ENCODE measurements at regions not wholly inside any gene's neighbourhood (a gene's known extent, or its start where the extent isn't known, plus 50 kb on each side); places are given as distances from the start of the nearest gene placed in this dataset.

DNA sequence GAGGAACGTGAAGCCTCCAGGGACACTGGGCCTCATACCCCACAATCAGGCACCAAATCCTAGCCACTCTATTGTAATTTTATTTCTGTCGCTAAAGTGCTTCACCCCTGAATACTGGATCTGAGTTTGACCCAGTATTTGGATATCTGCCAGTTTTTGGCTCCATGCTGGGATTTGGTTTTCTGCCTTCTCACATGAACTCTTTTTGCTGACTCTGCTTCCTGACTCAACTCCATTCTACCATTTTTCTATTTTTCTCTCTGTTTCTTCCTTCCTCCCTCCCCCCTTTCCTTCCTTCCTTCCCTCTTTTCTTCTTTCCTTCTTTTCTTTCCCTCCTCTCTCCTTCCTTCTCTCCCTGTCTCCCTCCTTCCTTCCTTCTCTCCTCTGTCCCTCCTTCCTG lies 151.3 kb upstream of the GJB5 start:
- no peak for DNase-seq (ENCODE audit: low read depth)

DNA sequence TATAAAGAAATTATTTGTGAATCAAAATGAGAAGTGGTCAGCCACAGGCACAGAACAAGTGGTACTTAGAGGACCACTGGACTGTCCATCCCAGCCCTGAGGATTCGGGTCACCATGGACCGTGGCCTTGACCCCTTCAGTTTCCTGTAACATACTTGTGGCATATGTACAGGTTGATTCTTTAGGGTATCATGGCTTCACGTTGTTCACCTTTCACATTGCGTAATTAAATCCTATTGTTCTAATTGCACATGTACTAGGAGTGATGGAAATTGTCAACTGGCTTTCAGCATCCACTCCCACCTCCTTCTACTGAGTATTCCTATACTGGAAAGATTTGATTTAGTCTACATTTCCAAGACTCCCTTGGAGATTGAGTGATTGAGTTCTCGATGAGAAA lies 148.3 kb upstream of the GJB5 start:
- DNase-seq (ENCODE audit: low read depth), result no peak

DNA sequence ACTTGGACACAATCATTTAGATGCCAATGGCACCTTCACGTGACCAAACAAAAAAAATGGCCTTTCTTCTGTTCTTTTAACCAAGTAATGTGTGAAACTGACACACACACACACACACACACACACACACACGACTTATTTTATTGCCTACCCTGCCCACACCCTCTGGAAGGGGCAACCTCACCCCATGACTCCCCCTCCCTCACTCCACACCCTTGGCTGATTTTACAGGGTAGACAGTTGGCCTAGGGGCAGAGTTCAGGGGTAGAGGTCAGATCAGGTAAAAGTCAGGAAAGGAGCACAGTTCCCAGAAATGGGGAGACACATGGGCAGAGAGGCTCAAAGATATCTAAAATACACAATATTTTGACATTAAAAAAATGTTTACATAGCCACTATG lies 144.8 kb upstream of the GJB5 start:
- no peak for DNase-seq (ENCODE audit: low read depth)

DNA sequence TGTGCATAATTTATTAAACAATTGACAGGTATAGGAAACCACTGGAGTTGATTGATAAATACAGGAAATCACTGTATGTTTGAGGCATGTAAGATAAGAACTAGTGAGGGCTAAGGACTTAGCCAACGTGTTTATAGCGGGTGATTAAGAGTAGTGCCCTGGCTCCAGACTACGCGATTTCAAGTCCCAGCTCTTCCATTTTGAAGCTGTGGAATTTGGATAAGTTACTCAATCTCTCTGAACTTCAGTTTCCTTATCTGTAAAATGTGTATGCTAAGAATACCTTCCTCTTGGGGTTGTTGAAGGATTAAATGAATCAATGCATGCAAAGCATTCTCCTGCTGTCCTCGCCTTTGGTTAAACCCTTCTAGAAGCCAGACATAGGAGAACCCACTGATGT lies 143.3 kb upstream of the GJB5 start:
- DNase-seq (ENCODE audit: low read depth), result no peak

DNA sequence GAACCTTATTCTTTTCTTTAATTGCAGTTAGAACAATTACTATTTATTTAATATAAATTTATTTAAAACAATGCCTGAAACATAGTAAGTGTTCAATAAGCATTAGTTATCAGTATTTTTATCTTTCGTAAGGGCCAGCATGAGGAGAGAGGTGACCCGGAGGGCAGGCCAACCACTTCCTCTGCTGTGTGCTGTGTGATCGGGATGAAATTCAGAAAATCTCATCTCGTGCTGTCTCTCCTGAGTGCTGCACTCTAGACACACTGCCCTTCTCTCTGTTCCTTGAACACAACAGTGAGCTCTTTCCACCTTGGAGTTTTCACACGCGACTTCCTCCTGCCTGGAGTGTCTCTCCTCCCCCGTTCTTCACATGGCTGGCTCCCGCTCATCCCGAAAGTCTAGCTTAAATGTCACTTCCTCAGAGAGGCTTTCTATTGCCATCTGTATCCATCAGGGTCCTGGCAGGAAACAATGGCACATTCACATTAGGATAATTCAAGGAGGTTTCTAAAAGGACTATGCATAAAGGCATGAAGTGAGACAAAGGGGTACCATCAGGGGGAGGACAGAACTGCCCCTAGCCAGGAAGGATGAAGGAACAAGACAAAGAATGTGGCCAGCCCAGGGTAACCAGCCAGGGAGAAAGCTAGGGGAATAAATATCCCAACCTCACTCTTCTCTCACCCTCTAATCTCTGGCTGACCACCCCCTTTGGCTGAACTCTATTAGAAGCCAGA lies 142.6 kb upstream of the GJB5 start:
- no peak for DNase-seq (ENCODE audit: low read depth)

DNA sequence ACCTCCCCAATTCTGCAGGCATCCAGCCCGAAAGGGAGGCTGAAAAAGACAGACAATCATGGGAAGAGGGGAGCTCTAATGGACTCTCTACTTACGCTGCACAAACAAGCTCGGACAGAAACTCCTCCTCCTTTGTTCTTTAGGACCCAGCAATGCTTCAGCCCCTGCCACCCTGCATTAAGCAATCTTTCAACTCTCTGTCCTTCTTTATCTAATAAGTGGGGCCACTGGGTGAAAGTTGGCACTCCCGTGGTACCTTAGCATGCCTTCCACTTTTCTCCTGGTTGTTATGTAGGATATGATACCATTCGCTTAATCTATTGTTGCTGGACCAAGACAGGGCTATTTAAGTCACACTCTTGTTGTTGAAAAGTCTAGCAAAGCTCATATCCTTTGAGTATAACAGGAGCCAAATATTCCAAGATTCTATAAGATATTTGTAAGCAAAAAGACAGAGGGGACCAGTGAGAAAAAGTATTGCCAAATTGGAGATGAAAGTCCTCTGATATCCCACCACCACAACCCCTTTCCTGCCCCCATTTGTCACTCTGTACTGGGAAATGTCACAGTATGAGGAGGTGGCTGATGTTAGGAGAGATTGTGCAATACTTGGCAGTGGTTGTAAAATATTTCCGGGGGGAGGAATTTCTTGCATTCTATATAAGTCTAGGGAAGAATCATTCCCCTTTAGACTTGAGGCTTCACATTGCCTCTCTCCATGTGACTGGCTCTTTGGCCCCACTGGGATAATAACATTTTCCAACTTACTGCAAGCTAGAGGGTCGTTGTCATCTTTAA lies 137.3 kb upstream of the GJB5 start:
- DNase-seq (ENCODE audit: low read depth), result no peak

DNA sequence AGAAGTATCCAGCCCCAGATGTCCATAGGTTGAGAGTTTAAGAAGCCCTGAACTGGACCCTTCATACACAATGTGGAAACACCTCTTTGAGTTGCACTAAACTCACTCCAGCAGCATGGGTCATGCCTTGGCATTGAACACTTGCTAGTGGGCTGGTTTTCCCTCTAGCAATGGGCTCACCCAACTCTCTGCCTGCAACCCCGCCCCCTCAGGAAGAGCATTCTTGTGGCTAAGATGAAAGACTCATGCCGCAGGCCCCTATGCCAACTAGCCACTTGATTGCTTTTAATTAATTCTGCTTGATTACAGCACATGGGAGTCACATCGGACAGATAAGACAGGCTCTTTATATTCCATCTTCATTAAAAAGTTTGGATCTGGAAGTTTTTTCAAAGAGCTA lies 136.5 kb upstream of the GJB5 start:
- no peak for DNase-seq (ENCODE audit: low read depth)

DNA sequence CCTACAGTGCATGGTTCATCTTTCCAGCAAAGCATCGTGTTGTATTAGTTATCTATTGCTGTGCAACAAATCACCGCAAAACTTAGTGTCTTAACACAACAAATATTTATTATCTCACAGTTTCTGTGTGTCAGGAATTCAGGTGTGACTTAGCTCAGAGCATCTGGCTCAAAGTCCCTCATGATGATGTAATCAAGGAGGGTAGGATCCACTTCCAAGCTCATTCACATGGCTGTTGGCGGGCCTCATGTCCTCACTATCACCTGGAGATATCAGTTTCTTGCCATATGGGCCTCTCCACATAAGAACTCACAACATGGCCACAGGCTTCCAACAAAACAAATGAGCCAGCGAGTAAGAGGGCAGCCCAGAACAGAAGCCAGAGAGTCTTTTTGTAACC lies 135.6 kb upstream of the GJB5 start:
- no peak for DNase-seq (ENCODE audit: low read depth)

DNA sequence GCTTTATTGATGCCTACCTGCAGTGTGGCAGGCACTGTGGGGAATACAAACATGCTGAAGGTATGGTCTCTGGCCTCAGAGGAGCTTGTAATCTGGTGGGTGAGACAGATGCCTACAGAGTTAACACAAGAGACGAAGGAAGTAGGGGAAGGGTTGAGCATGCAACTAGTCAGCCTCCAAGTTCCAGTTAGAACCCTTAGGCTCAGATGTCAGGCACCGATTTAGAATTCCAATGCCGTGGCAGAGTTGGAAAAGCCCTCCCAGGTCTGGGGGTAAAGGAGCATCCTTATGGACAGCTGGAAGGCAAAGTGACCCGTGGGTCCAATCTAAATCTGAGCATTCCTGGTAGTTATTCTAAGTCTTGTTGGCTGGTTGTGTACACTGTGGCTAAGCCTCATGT lies 132.9 kb upstream of the GJB5 start:
- no peak for DNase-seq (ENCODE audit: low read depth)

DNA sequence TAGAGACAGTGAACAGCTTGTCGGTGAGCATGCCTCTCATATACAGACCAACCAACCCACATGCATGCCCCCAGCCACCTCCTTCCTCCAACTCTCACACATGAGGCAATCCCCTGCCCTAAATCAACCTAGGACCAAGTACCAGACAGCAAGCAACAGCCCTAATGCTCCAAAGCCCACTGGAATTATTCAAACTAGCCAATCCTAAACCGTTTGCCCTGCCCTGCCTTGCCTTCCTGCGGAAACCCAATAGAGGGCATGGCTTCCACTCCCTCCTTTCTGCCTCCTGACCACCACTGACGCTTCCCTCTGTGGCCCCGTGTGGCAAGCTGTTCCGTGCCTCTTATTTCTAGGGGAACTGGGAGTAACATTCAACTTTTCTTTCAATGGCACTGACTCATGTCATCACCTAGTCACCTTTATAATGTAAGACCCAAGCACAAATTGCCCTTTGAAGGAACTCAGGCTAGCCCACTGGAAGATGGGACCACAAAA lies 129.3 kb upstream of the GJB5 start:
- no peak for DNase-seq (ENCODE audit: low read depth)

DNA sequence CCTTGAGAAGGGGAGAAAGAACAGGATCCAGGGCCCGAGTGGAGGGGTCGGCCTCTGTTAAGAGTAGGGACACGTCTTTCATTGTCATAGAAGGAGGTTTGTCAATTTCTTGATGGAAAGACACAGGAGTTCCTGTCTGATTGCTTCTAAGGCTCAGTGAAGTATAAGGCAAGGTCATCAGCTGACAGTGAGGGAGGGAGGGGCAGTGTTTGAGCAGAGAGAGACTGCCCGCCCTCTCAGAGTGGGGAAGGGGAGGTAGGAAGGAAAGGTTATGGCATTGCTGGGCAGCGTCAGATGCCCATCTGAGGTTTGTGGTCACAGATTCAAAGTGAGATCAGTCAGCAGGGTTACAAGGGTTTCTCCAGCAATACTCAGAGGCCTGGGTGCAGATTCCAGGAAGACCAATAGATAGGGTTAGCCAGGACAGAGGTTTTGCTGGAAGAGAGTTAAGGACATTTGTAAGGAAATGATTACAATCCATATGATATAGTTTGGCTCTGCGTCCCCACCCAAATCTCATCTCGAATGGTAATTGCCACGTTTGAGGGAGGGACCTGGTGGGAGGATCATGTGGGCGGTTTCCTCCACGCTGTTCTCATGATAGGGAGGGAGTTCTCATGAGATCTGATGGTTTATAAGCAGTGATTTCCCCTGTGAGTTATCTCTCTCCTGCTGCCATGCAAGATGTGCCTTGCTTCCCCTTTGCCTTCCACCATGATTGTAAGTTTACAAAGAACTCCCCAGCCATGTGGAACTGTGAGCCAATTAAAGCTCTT lies 127.2 kb upstream of the GJB5 start:
- DNase-seq (ENCODE audit: low read depth), result no peak

DNA sequence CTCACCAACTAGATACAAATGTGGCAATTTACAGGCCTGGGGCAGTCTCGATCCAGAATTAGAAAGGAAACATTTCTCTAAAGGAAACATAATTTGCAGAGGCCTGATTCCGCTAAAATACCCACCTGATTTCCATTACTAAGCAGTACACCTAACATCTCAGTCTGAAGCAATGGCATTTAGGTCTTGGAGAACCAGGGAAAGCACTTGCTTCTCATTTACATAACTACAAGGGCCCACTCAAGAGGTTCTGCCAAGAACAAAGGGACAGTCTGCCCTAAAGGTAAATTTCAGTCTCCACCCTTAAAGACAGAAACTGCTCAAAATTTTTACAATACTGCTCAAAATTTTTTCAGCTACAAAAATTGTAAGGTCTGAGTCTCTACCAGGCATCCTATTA lies 123.7 kb upstream of the GJB5 start:
- no peak for DNase-seq (ENCODE audit: low read depth)

DNA sequence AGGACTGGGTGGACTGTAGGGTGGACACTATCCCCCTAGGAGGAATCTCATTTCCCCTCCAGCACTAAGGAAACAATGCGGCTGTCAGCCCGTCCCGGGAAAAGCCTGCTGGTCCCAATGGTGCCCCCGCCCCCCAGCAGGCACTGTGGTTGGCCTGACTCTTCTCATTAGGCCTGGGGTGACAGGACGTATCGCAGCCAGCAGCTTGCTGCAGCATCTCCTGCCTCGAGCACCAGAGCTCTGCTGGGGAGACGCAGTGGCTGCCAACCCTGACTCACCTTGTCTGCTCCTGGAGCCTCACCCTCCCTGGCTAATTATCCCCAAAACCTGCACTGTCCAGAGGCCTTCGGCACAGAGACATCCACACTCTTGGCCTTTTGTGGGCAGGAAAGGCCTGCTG lies 115.1 kb upstream of the GJB5 start:
- no peak for DNase-seq (ENCODE audit: low read depth)

DNA sequence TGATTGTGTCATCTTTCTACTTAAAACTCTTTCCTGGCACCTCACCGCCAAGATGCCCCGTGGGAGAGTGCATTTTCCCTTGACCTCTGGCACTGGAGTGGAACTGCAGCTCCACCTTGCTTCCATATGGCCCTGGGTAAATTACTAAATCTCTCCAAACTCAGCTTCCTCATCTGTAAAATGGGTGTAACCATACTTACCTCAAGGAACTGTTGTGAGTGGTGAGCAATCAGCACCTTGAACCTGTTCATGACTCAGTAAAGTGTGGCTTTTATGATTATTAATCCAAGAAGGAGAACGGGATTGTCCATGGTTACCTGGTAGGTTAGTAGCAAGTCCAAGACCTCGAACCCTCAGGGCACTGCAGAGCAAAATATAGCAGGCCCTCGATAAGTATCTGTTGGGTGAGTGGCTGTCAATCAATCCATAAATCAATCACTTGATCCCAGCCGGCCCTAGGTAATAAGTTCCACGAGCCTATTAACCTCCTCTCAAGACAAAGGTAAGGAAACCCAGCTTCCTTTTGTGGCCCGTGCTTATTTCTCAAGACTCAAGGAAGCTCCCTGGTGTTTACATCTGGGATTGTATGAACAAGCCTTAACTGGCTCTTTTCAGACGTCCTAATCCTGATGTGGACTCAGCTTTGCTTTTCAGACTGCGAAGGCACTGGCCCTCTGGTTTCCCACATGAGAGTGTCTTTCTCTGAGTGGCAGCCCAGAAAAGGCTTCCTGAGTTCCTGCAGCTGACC lies 114.0 kb upstream of the GJB5 start:
- no peak for DNase-seq (ENCODE audit: low read depth)

DNA sequence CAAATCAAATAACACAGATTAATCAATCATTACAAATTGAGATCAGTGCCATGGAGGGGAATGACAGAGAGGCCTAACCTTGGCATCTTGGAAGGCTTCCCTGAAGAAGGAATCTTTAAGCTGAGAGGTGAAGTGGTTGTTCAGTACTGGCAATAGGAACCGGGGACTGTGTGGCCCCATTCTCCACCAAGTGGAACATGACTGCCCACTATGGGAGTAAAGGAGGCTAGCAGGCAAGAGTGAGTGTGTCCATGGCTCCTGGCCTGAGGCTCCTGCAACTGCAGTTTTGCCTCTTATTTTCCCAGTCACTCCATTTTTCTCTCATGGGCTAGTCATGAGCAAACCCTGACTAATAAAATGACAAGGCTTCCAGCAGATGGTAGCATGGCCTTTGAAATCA lies 112.2 kb upstream of the GJB5 start:
- DNase-seq (ENCODE audit: low read depth), result no peak

DNA sequence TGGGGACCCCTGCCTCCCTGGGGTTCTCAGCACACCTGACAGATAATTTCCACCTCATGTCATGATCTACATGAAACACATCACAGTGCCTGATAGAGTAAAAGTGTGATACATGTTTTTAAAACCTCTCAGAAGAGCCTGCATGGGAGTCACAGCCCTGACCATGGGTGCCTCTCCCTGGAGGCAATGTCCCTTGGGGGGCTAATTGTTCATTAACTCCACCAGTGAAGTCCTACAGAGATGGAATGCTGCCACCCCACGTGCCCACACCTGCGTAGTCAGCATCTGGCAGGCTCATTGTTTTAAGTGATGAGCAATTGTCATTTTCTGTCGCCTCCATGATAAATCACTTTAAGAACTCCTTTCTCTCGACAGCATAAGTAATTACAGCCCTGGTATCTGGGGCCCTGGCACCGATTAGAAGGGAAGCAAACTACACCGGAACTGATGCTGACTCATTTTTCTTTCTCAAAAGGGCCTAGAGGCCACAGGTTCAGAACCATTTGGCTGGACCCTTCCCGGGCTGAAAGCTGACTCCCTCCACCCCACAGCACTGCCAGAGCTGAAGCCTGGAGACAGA lies 109.6 kb upstream of the GJB5 start:
- no peak for DNase-seq (ENCODE audit: low read depth)

DNA sequence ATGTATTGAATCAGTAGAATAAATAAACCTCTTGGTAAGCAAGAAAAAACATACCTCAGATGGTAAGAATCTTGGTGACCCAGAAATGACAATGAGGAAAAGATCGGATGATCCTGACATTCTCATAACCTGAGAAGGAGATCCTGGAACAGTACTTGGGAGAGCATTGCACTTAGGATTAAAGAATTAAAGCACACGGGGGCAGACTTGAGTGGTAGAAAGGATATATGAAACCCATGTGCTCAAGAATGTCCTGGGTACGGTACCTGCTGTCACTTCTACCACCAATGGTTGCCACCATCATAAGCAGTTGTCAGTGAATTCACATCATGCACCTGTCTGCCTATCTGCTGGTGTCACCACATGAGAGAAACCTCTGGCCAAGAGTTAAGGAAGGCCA lies 108.9 kb upstream of the GJB5 start:
- DNase-seq (ENCODE audit: low read depth), result no peak

DNA sequence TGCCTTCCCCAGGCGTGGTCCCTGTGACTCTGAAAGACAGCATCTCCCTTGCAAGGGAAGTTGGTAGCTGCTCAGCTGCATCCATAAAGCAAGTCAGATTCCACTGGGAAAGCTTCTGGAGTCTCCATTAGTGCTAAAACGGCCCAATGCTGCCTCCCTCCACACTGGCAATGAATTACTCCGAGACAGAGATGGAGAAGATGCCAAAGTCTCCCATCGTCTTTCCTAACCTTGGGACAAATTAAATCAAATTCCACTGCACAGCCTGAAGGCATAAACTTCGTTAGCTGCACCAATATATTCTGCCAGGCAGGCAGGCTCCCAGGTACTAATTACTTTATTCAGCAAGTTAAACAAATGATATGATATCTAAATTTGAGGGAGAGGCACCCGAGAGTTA lies 106.3 kb upstream of the GJB5 start:
- DNase-seq (ENCODE audit: low read depth), result no peak

DNA sequence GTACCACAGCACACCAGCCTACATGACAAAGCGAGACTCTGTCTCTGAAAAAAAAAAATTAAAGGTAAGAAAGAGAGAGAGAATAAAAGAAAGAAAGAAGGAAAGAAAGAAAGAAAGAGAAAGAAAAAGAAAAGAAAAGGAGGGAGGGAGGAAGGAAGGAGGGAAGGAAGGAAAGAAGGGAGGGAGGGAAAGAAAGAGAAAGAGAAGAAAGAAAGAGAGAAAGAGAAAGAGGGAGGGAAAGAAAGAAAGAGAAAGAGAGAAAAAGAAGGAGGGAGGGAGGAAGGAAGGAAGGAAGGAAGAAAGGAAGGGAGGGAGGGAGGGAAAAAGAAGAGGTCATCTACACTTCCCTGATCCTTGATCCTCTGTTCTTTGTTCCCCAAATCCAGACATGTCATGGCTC lies 104.8 kb upstream of the GJB5 start:
- DNase-seq (ENCODE audit: low read depth), result no peak

DNA sequence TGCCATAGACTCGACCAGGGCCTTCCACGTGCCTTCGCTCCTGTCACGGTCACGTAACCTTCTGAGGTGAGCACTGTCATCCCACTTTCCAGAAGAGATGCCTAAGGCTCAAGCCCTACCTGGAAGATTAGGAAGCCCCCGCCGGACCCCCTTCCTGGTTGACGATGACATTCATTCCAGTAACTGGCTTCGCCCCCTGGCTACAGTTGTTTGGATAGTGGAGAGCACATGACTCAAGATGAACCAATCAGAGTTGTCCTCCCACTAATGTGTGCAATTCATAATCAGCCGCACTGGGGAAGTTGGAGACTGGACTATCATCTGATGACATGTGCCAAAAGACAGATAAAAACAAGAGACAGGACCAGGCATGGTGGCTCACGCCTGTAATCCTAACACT lies 104.0 kb upstream of the GJB5 start:
- no peak for DNase-seq (ENCODE audit: low read depth)

DNA sequence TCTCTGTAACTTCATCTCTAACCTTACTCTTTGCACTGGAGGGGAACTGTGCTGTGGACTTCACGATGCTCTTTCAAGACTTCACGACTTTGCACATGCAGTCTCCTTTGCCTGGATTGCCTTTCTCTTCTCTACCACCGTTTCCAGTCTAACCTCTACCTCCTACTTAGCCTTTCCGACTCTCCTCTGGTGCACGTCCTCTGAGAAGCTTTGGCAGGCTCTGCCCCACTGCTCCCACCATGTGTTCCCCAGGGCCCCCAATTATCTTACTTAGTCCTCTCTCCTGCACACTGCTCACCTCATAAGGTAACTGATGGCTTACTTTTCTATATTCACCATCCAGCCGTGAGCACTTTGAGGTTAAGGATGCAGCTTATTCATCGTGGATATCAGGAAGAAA lies 101.7 kb upstream of the GJB5 start:
- no peak for DNase-seq (ENCODE audit: low read depth)
